Neural cell (in vitro differentiated cells): ENCODE measurements at regions not wholly inside any gene's neighbourhood (a gene's known extent, or its start where the extent isn't known, plus 50 kb on each side); places are given as distances from the start of the nearest gene placed in this dataset.

Source experiments
- H2AFZ ChIP-seq: fragments of 200-600, 300-800 bp; sonication (generic), shearing (Covaris generic); 2 replicates; pipeline ENCODE4 v1.6.0; 2014; ENCODE audit warnings: low read depth, mild to moderate bottlenecking, antibody characterized with exemption, low read length, moderate library complexity
- H3F3A ChIP-seq: fragments of 200-600 bp; shearing (Covaris generic); 2 replicates; pipeline ENCODE4 v1.6.1; 2016; ENCODE audit warnings: mild to moderate bottlenecking, moderate library complexity, mixed read lengths, antibody characterized with exemption, low read length; ENCODE audit not compliant: insufficient read depth, poor library complexity, severe bottlenecking
- H3K27ac ChIP-seq: fragments of 200-600, 300-800 bp; sonication (generic), shearing (Covaris generic); 2 replicates; pipeline ENCODE4 v1.5.1; 2014; ENCODE audit warnings: mild to moderate bottlenecking, low read length, moderate library complexity
- H3K27me3 ChIP-seq: fragments of 300-800, 200-600 bp; sonication (generic), shearing (Covaris generic); 2 replicates; pipeline ENCODE4 v1.6.0; 2014; ENCODE audit warnings: mild to moderate bottlenecking, low read depth, low read length, moderate library complexity; ENCODE audit not compliant: insufficient read depth
- H3K36me3 ChIP-seq: fragments of 300-800, 200-600 bp; sonication (generic), shearing (Covaris generic); 2 replicates; pipeline ENCODE4 v1.5.1; 2014; ENCODE audit warnings: mild to moderate bottlenecking, antibody characterized with exemption, low read length, moderate library complexity; ENCODE audit not compliant: insufficient read depth
- H3K4me2 ChIP-seq: fragments of 300-800, 200-600 bp; sonication (generic), shearing (Covaris generic); 2 replicates; pipeline ENCODE4 v1.6.0; 2014; ENCODE audit warnings: mild to moderate bottlenecking, low read length
- H3K4me3 ChIP-seq: fragments of 300-800, 200-600 bp; sonication (generic), shearing (Covaris generic); 2 replicates; pipeline ENCODE4 v1.5.1; 2014; ENCODE audit warnings: mild to moderate bottlenecking, low read length, moderate library complexity
- H3K79me2 ChIP-seq: fragments of 200-600 bp; shearing (Covaris generic); replicated peaks from 2 replicates; pipeline ENCODE4 v1.6.0; 2014; ENCODE audit warnings: mild to moderate bottlenecking, low read length, moderate library complexity; ENCODE audit not compliant: insufficient read depth
- H3K9ac ChIP-seq: fragments of 300-800, 200-600 bp; sonication (generic), shearing (Covaris generic); 2 replicates; pipeline ENCODE4 v1.6.1; 2016; ENCODE audit warnings: mild to moderate bottlenecking, low read length, mixed read lengths
- H3K9me2 ChIP-seq: fragments of 200-600 bp; shearing (Covaris generic); 2 replicates; pipeline ENCODE4 v1.6.1; 2016; ENCODE audit warnings: mild to moderate bottlenecking, low read length, mixed read lengths; ENCODE audit not compliant: insufficient read depth
- H3K9me3 ChIP-seq: fragments of 200-600, 300-800 bp; sonication (generic), shearing (Covaris generic); 2 replicates; pipeline ENCODE4 v1.6.1; 2016; ENCODE audit warnings: mild to moderate bottlenecking, mixed run types, low read length, moderate library complexity, mixed read lengths
- H4K20me1 ChIP-seq: fragments of 200-600 bp; shearing (Covaris generic); 2 replicates; pipeline ENCODE4 v1.6.1; 2016; ENCODE audit warnings: mild to moderate bottlenecking, mixed run types; ENCODE audit not compliant: insufficient read depth
- CTCF ChIP-seq: fragments of 450-650 bp; IDR thresholded peaks from 2 replicates; pipeline ENCODE4 v1.5.1; 2014; ENCODE audit warnings: antibody characterized with exemption, mild to moderate bottlenecking, moderate library complexity; ENCODE audit not compliant: poor library complexity, severe bottlenecking
- EP300 ChIP-seq: fragments of 450-650 bp; conservative IDR thresholded peaks from 2 replicates; pipeline ENCODE4 v1.6.1; 2014; ENCODE audit warnings: antibody characterized with exemption, mild to moderate bottlenecking, moderate library complexity; ENCODE audit not compliant: poor library complexity, severe bottlenecking
- EZH2 ChIP-seq: fragments of 200-600, 300-800 bp; shearing (Covaris generic), sonication (generic); IDR thresholded peaks from 2 replicates; pipeline ENCODE4 v1.6.1; 2014; ENCODE audit warnings: antibody characterized with exemption, low read length, borderline replicate concordance, mild to moderate bottlenecking; ENCODE audit not compliant: insufficient read depth, poor library complexity, severe bottlenecking
- MXI1 ChIP-seq: fragments of 450-650 bp; conservative IDR thresholded peaks from 2 replicates; pipeline ENCODE4 v1.6.1; 2014; ENCODE audit warnings: antibody characterized with exemption, mild to moderate bottlenecking; ENCODE audit not compliant: poor library complexity, severe bottlenecking
- POLR2AphosphoS5 ChIP-seq: IDR thresholded peaks from 2 replicates; pipeline ENCODE4 v1.6.1; 2012
- RAD21 ChIP-seq: fragments of 450-650 bp; conservative IDR thresholded peaks from 2 replicates; pipeline ENCODE4 v1.6.1; 2014; ENCODE audit warnings: antibody characterized with exemption, mild to moderate bottlenecking, moderate library complexity
- REST ChIP-seq: IDR thresholded peaks from 2 replicates; pipeline ENCODE4 v1.6.1; 2012; ENCODE audit warnings: borderline replicate concordance
- SMC3 ChIP-seq: fragments of 450-650 bp; conservative IDR thresholded peaks from 2 replicates; pipeline ENCODE4 v1.6.1; 2014; ENCODE audit warnings: antibody characterized with exemption, mild to moderate bottlenecking, moderate library complexity; ENCODE audit not compliant: poor library complexity
- TAF1 ChIP-seq: IDR thresholded peaks from 2 replicates; pipeline ENCODE4 v1.6.1; 2012; ENCODE audit warnings: low read depth

- Histone ChIP-seq H4K20me1 (no peaks in the 10 kb centered on the region), H3K79me2 (no peaks in the 10 kb centered on the region), H2AFZ (no peak overlapping the region), H3K27me3 (no peaks in the 10 kb centered on the region), H3K9ac (no peak overlapping the region), H3K36me3 (no peaks in the 10 kb centered on the region), H3K9me3 (no peaks in the 10 kb centered on the region), H3K4me2 (no peak overlapping the region), H3F3A (no peaks in the 10 kb centered on the region), H3K9me2 (no peaks in the 10 kb centered on the region), H3K4me3 (no peak overlapping the region), H3K27ac (no peak overlapping the region)
- TF ChIP-seq REST (no peak), EZH2 (no peak), TAF1 (no peak), SMC3 (no peak), MXI1 (no peak), CTCF (no peak), RAD21 (no peak), EP300 (no peak), POLR2AphosphoS5 (no peak)
Observed at GRCh38 chr16:66251476-66252160, 114.9 kb upstream of the CDH5 start.

GRCh38 chr16:66250686-66251431 is 115.6 kb upstream of the CDH5 start:
- H3K9ac ChIP-seq, result no peak overlapping the region
- no peak overlapping the region for H2AFZ ChIP-seq

More at GRCh38 chr16:66250686-66251431, 115.6 kb upstream of the CDH5 start:
- Histone ChIP-seq H3K9me2 (no peaks in the 10 kb centered on the region), H3K9me3 (no peaks in the 10 kb centered on the region), H3K4me3 (no peak overlapping the region), H4K20me1 (no peaks in the 10 kb centered on the region), H3F3A (no peaks in the 10 kb centered on the region), H3K27me3 (no peaks in the 10 kb centered on the region), H3K36me3 (no peaks in the 10 kb centered on the region), H3K79me2 (no peaks in the 10 kb centered on the region), H3K27ac (no peak overlapping the region), H3K4me2 (no peak overlapping the region)
- TF ChIP-seq EZH2, result no peak
- no peak for TF ChIP-seq RAD21
- TF ChIP-seq MXI1, result no peak
- TF ChIP-seq SMC3, result no peak
- TF ChIP-seq REST, result no peak
- TF ChIP-seq EP300, result no peak
- TF ChIP-seq CTCF, result no peak
- TF ChIP-seq TAF1, result no peak
- TF ChIP-seq POLR2AphosphoS5, result no peak
